ENCODE measurements at regions not wholly inside any gene's neighbourhood (a gene's known extent, or its start where the extent isn't known, plus 50 kb on each side); places are given as distances from the start of the nearest gene placed in this dataset.
"Not testable (repeated sequence)": the region's sequence is repeated elsewhere in the genome, so short reads cannot be mapped to it uniquely, and the experiment has no call there.

DNA sequence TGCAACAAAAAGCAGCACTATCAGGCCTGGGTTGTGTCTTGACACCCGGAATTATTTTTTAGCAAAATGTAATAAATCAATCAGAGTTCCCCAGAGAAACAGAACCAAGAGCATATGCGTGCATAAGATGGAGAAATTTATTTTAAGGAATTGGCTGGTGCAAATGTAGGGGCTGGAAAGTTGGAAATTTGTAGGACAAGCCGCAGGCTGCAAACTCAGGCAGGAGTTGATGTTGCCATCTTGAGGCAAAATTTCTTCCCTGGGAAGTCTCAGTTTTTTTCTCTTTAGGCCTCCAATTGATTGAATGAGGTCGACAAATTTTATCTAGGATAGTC lies 158.9 kb upstream of the FAM20A start:
- H3K4me3 ChIP-seq = no peak overlapping the region
- no peak for DNase-seq

DNA sequence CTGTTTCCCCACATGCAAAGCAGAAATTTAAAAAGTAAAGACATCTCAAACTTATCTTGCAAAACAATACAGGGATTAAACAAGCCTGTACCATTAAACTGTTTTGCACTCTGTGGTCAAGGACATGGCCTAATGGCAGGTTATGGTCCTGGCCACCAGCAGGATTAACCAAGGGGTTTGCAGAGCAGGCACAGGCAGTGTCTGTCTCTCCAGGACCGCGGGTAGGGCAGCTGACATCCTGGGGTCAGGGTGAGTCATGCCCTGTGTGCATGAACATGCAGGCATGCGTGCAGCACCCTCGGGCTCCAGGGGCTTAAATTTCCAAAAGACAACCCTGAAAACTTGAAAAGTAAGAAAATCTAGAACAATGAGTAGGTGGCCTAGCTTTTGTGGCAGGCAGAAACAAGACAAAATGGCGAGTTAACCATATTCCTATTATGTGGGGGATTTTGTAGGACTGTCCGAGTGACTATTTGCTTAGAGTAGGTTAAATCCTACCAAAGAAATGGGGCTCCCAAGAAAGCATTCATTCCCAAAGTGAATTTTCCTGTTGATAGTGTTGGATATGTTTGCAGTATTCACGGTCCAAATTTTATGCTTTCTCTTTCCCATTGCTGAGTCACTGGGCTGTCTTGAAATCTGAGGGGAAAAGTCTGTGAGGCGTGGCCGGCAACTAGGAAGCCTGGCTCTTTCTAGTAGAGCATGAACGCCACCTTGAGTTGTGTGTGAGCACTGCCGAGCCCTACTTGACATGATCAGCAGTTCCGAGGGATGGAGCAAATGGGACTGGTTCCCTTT lies 158.4 kb upstream of the FAM20A start:
- Histone ChIP-seq H3K4me1 (no peaks in the 10 kb centered on the region), H3K4me3 (peak overlapping the region; percentile 16), H3K27me3 (no peaks in the 10 kb centered on the region), H3K27ac (peak overlapping the region; percentile 69), H3K9me3 (no peaks in the 10 kb centered on the region), H3K9ac (ENCODE audit: low read depth in 2 of 2, low read length in 2 of 2) (no peak overlapping the region), H3K36me3 (no peaks in the 10 kb centered on the region)
- peak; percentile 90 for DNase-seq
- TF ChIP-seq, protein P1, sequence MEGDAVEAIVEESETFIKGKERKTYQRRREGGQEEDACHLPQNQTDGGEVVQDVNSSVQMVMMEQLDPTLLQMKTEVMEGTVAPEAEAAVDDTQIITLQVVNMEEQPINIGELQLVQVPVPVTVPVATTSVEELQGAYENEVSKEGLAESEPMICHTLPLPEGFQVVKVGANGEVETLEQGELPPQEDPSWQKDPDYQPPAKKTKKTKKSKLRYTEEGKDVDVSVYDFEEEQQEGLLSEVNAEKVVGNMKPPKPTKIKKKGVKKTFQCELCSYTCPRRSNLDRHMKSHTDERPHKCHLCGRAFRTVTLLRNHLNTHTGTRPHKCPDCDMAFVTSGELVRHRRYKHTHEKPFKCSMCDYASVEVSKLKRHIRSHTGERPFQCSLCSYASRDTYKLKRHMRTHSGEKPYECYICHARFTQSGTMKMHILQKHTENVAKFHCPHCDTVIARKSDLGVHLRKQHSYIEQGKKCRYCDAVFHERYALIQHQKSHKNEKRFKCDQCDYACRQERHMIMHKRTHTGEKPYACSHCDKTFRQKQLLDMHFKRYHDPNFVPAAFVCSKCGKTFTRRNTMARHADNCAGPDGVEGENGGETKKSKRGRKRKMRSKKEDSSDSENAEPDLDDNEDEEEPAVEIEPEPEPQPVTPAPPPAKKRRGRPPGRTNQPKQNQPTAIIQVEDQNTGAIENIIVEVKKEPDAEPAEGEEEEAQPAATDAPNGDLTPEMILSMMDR (IDR thresholded peaks at IDR 0.05) = peak; percentile 73
- intact Hi-C loops (cut with DNase I) = loop anchor here (10.0 kb wide), 2 partner anchors 215 to 295 kb away; no protein-coding TSS in a partner anchor

More for the DNA sequence above, 158.9 kb upstream of the FAM20A start:
- H3K4me1 ChIP-seq = no peaks in the 10 kb centered on the region
- TF ChIP-seq, protein P1 (IDR thresholded peaks at IDR 0.05) = no peak
- intact Hi-C loops (cut with DNase I) = loop anchor here (10.0 kb wide), 1 partner anchor 215 kb away; no protein-coding TSS in a partner anchor
- H3K9ac ChIP-seq (ENCODE audit: low read depth in 2 of 2, low read length in 2 of 2) = no peak overlapping the region
- no peaks in the 10 kb centered on the region for H3K36me3 ChIP-seq
- no peaks in the 10 kb centered on the region for H3K27me3 ChIP-seq
- no peaks in the 10 kb centered on the region for H3K9me3 ChIP-seq
- no peak overlapping the region for H3K27ac ChIP-seq

DNA sequence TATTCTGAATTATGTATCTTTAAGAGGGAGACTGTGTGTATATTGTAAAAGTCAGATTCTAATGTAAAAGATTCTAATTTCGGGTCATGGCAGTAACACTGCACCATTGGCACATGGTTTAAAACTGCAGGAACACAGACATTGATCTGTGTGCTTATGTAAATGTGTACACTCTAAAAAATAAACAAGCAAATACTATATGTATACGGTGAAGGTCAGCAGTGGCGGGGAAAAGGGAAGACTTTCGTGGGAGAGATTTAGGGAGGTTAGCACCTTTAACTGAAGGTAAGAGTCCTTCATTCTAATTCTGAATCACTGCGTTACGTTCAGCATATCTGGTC lies 157.8 kb upstream of the FAM20A start:
- Histone ChIP-seq H3K27me3 (no peaks in the 10 kb centered on the region), H3K27ac (peak overlapping the region; percentile 69), H3K4me3 (no peak overlapping the region), H3K9me3 (no peaks in the 10 kb centered on the region), H3K36me3 (no peaks in the 10 kb centered on the region), H3K4me1 (no peaks in the 10 kb centered on the region), H3K9ac (ENCODE audit: low read depth in 2 of 2, low read length in 2 of 2) (no peak overlapping the region)
- TF ChIP-seq, protein P1 (IDR thresholded peaks at IDR 0.05) = no peak
- no peak for DNase-seq
- intact Hi-C loops (cut with DNase I) = loop anchor here (10.0 kb wide), 1 partner anchor 294 kb away; no protein-coding TSS in a partner anchor

DNA sequence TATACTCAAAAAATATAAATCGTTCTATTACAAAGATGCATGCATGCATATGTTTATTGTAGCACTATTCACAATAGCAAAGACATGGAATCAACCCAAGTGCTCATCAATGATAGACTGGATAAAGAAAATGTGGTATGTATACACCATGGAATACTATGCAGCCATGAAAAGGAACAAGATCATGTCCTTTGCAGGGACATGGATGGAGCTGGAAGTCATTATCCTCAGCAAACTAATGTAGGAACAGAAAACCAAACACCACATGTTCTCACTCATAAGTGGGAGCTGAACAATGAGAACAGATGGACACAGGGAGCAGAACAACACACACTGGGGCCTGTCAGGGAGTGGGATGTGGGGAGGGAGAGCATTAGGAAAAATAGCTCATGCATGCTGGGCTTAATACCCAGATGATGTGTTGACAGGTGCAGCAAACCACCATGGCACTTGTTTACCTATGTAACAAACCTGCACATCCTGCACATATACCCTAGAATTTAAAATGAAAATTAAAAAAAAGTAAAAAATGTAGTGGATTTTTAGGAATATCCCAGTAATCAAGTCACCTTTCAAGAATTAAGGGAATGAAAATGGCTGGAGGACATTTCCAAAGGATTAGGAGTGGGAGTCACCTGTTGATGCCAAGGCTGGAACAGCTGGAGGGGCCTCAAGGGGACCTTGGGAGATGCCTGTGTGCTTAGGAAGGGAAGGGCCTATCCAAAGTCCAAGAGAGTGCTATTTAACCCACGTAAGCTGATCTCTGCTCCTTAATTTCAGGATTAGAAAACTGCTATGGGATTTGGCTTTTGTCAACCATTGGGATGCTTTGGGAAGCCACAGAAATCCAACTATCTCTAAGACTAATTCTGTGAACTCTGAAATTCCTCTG lies 156.9 kb upstream of the FAM20A start:
- intact Hi-C loops (cut with DNase I) = loop anchor here (10.0 kb wide), 1 partner anchor 293 kb away; no protein-coding TSS in a partner anchor
- not testable (repeated sequence) for H3K27me3 ChIP-seq; H3K9me3 ChIP-seq; H3K4me1 ChIP-seq; H3K36me3 ChIP-seq; H3K27ac ChIP-seq; DNase-seq; H3K9ac ChIP-seq (ENCODE audit: low read depth in 2 of 2, low read length in 2 of 2); H3K4me3 ChIP-seq

DNA sequence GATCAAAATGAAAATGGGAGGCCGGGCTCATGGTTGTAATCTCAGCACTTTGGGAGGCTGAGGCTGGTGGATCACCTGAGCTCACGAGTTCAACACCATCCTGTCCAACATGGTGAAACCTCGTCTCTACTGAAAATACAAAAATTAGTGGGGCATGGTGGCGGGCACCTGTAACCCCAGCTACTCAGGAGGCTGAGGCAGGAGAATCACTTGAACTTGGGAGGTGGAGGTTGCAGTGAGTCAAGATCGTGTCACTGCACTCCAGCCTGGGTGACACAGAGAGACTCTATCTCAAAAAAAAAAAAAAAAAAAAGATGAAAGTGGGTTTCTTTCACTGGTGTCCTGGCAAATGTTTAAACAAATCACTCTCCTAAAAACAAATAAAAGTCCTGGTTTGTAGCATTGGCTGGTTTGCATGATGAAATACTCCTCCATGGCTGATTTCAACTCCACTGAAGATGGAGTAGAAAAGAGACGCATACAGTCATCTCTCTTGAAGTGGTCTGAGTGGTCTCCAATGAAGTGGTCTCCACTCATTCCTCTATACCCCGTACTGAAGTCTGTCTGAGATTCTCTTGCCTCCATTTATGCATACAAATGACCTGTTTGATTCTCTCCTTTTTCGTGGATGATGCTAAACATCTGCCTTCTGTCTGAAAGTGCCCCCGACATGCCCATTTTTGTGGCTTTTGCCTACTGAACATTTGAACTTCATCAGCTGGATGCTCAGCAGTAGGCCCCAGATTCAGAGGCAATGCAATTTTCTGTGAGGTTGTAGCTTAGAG lies 153.0 kb upstream of the FAM20A start:
- Histone ChIP-seq H3K36me3 (no peaks in the 10 kb centered on the region), H3K4me3 (no peak overlapping the region), H3K4me1 (no peaks in the 10 kb centered on the region), H3K27me3 (no peaks in the 10 kb centered on the region), H3K27ac (no peak overlapping the region), H3K9me3 (no peaks in the 10 kb centered on the region), H3K9ac (ENCODE audit: low read depth in 2 of 2, low read length in 2 of 2) (no peak overlapping the region)
- TF ChIP-seq, protein P1 (IDR thresholded peaks at IDR 0.05) = no peak
- no peak for DNase-seq
- intact Hi-C loops (cut with DNase I) = loop anchor here (10.0 kb wide), 1 partner anchor 289 kb away; no protein-coding TSS in a partner anchor

Measured in colonic mucosa (tissue), 4 donors.